ENCODE measurements at regions not wholly inside any gene's neighbourhood (a gene's known extent, or its start where the extent isn't known, plus 50 kb on each side); places are given as distances from the start of the nearest gene placed in this dataset.

- no peak for DNase-seq
Measured at GRCh38 chr11:116234989-116235568, 537.7 kb downstream of the BUD13 start.

DNA sequence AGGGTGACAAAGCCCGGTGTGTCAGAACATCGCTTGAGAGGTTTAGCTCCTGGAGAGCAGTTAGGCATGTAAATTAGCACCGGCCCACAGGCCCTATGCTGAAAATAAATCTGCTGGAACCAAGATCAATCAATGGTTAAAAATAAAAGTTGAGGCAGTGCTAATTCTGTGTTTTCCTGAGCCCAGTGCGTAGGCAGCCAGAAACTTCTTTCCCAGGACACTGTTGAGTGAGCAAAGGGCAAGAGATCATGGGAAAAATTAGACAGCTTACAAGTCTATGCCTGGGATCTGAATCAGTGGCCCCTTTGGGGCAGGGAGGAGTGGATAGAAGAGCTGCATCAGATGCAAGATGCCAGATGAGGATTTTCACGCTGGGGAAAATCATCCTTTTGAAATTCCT lies 539.2 kb downstream of the BUD13 start:
- no peak for DNase-seq

DNA sequence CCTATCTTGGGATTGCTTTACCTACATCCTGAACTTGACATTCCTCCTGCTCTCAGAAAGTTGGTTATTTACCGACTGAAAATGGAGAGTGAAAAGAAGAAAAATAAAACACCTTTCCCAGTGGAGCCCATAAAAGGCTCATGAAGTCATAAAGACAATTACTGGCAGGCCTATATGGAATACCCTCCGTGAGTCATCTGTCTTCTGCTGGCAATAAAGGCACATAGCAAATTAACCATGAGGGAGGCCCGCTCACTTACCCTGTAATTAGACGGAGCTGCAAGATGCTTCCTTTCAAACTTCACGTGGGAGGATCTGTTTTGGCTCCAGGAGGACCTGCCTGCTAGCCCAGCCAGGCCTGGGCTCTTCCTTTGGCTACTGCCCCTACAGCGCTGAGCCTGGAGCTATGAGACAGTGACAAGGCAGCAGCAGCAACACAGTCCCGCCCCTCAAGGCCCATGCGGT lies 540.4 kb downstream of the BUD13 start:
- DNase-seq, result no peak

DNA sequence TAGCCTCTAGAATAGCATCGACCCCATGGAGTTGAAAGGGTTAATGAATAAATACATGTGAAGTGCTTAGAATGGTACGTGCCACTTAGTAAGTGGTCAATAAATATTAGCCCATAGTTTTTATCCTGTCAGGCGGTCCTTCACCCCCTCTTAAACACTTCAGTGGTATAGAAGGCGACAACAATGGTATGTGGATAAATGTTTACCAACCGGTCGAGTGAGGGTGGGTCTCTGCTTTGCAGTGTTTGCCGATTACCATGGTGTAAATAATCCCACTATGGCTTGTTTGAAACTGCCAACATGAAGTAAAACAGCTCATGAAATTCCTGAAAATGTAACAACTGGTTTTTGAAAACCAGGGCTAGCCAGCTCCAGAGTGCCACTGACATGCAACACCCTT lies 541.2 kb downstream of the BUD13 start:
- DNase-seq, result no peak

DNA sequence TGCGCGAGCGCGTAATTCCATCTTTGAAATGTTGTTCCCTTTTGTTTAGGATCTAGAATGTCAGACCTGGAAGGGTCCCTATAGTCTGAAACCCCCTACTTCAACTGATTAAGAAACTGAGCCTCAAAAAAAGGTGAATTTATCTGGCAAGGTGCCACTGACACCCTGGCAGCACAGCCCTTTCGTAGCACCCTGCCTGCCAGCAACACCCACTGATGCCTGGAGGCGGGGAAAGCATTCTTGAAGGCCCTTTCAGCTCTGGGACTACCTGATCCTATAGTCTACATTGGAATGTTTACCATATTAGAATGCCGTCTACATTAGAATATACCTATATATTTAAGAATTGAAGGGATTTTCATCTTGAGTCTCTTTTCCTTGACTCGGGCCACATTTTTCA lies 542.3 kb downstream of the BUD13 start:
- no peak for DNase-seq

GRCh38 chr11:116229236-116229970 lies 543.4 kb downstream of the BUD13 start:
- DNase-seq, result no peak

DNA sequence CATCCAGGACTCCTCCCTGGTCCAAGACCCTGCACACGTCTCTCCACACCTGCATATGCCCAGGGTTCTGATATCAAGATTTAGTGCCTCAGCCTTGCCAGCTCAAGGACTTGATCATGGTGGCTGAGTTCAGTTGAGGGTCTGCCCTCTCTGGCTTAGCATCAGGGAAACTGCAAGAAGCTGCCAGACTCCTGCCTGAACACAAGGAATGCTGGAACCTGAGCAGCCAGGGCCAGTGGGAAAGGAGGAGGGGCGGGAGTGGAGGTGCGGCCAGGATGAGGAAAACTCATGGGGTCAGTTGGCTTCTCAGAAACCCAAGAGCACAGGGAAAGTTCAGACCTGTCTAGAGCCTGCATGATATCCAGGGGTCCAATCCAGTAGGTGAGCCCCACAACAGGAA lies 546.1 kb downstream of the BUD13 start:
- no peak for DNase-seq

GRCh38 chr11:116225784-116226585 lies 546.8 kb downstream of the BUD13 start:
- DNase-seq, result no peak

DNA sequence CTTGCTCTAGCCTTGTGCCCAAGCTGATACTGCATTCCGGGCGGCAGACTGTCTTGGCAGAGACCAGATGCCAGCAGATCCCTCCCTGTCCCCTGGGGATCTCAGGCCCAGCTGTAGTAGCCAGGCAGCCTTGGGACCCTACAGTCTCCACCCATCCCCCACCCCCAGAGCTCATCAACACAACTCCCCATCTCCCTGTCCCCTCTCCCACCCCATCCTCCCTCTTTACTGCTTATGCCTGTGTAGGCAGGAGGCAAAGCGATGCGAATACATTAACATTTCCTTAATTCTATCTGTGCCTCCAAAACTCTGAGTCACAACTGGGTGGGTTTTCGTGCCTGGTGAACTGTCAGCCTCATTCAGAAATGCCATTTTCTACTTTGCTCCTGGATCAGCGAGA lies 547.6 kb downstream of the BUD13 start:
- no peak for DNase-seq

GRCh38 chr11:116224889-116225200 lies 547.9 kb downstream of the BUD13 start:
- no peak for DNase-seq

DNA sequence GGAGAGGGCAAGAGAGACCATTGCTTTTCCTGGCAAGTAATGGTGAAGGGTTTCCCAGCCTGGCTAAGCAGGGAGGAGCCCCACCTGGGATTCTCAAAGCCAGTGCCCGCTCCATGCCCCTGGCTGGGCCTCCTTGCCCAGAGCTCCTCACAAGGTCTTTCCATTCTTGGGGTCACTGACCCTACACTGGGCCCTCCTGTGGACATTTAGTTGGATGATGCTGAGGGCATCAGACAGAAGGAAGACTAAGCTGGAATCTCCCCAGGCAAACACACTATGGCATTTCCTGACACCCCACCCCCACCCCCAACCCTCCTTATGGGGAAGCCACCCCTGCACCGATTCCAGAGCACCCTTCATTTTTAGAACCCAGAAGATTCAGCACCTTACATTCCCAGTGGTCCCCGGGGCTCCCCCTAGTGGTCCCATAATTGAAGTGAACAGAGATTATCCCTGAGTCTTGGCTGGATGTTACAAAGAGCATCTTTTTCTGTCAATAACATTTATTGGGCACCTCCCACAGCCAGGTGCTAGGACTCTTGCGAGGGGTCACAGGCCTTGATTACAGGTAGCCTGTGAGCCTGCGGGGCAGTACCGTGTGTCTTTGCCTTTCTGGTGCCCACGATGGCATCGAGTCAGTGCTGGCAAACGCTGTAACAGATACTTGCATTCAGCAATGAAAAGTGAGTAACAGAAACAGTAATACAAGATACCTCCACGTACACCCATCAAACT lies 548.5 kb downstream of the BUD13 start:
- no peak for DNase-seq

DNA sequence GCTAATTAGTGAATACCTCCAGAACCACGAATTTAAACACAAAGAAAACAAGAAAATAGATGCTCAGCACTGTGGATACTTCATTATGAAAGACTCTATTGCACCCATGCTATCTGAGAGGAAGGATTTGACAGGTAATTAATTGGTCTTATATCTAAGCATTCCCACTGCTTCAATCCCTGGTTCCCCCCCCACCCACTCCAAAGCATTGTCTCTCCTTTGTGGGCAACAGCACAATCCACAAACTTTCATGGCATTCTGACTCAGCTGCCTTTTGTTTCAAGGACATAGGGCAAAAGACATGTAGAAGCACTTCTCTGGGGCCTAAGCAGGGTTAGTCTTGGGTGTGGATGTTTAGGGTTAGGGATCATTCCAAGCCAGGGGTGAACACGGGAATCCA lies 551.4 kb downstream of the BUD13 start:
- DNase-seq, result no peak

DNA sequence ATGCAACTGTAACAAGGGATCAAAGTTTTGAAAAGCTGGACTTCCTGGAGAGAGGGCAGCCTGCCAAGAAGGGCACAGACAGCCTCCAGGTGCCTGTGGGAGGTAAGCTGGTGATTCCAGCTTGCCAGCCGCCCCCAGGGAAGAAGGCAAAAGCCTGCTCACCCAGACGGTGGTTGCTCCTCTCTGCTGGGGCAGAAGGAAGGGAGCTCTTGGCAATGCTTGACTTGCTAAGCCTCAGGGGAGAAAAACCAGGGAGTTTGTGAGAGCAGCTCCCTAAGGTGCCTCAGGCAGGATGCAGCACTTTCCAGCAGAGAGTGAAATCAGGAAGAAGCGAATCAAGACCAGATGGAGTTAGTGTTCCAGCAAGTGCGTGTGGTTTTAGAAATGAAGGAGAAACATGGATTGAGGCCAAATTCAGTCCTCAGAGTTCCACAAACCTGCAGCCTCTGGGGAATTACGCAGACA lies 553.6 kb downstream of the BUD13 start:
- no peak for DNase-seq

DNA sequence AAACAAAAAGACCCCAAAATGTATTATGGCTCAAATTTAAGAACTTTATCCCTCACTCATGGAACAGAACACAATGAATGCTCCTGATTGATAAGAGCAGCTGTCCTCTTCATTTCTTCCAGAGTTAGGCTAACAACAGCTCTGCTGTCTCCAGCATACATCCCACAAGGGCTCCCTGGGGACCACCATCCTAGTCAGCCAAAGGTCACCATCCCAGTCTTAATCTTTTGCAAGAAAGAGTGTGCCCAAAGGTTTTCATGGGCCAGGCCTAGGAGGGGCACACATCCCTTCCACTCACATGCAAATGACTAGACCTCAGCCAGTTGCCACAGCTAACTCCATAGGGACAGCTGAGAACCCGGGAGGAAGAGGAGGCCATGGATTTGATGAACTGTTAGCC lies 555.3 kb downstream of the BUD13 start:
- DNase-seq, result no peak

GRCh38 chr11:116217006-116217405 lies 555.8 kb downstream of the BUD13 start:
- no peak for DNase-seq

DNA sequence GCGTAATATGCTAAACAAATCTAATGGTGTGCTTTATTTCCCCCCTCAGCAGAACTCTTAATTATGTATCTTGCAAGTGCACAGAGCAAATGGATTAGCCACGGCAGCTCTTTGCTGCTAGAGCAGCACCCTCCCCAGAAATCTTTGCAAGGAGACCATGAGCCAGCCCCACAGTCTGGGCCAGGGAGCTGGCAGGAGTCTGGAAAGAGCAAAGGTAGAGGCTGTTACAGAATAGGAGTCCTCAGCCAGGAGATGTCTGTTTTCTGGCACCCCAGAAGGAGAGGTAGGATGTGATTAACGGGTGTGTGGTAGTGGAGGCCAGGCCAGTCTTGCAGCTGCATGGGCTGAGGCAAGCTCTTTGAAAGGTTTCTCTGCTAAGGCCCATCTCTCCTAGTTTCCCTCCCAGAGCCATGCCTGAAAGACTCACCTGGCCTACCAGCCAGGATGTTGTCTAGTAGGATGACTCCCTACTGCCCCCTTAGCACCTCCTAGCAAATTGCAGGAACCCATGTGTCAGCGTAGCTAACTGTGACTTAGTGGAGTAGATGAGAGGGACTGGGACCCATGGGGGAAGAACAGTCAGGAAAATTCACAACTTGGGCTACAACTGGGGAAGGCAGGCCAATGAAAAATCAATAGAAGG lies 557.2 kb downstream of the BUD13 start:
- no peak for DNase-seq

DNA sequence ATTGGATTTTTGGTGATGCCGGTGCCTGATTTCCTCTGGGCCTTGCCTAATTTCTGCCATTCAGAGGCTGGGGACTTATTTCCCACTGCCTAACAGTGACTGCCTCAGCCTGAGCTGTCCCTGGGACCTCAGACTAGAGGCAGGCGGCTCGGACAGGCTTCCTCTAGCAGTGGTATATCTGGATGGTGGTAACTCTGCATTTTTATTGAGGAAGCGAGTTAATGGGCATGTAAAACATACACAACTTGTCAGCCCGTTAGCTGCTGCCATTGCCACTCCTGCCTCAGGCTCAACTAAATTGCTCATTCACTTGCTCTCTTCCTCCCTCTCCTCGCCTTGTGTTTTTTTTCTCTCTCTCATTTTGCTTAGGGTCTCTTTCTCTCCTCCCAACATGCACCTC lies 561.6 kb downstream of the BUD13 start:
- DNase-seq, result no peak

- DNase-seq, result no peak
Measured at GRCh38 chr11:116210663-116211062, 562.1 kb downstream of the BUD13 start.

DNA sequence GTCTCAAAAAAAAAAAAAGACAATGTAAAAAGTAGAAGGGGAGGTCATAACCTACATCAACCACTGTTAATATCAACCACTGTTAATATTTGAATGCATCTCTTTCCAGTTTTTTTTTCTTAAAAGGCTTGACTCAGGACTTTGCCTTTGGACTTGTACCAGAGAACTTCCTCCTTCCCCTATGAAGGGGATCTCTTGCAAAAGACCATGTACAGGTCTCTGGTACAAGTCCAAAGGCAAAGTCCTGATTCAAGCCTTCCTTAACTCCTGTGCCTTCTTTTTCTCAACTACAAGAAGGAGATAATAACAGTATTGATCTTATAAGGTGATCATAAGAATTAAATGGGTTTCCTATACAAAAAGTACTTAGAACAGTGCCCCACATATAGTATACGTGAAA lies 563.5 kb downstream of the BUD13 start:
- no peak for DNase-seq

DNA sequence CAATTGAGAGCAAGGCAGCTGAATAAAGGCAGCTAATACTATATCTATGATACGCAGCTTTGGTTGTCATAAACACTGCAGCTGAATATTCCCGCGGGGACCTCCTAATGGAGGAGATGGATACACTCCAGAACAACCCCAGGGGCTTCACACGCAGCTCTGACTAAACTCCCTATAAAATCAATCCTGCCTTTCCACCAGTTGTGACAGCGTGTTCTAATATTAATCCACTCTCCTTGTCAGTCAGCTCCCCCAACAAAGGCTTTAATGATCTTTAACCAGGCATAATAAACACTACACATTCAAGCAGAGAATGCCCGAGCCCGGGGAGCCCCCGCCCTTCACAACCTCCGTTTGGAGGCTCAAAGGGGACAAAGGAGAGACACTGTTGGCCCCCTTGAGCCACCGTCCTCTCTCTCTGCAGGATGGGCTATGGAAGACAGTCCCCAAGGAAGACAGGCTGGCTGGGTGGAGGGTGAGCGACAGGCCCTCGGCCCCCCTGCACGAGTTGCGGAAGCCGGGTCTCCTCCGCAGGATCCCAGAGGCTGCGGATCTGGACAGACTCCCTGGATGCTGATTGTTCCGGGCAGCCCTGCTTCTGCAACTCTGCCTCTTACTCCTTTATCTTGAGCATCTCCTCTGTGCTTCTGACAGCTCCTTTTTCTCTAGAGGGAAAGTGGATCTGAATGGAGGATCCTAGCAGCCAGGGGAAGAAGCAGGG lies 565.2 kb downstream of the BUD13 start:
- no peak for DNase-seq

GRCh38 chr11:116207019-116207418 lies 565.8 kb downstream of the BUD13 start:
- no peak for DNase-seq

DNA sequence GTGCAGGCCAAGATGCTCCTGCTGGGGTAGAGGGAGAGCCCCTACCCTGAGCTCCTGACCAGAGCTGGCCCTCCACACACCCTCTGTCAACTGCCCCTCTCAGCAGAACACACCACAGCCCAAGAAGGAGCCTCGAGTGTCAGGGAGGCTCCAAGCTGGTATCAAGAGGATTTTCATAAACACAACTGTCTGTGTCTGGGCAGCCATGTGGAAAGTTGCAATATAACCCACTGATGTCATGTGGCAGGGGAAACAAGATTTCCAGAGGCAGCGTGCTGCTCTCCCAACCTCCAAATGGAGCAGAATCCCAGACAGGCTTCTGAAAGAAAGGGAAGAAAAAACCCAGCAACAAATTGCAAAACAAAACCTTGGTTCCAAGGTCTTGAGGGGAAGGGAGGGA lies 569.9 kb downstream of the BUD13 start:
- DNase-seq, result no peak
